ENCODE measurements at regions not wholly inside any gene's neighbourhood (a gene's known extent, or its start where the extent isn't known, plus 50 kb on each side); places are given as distances from the start of the nearest gene placed in this dataset.

DNA sequence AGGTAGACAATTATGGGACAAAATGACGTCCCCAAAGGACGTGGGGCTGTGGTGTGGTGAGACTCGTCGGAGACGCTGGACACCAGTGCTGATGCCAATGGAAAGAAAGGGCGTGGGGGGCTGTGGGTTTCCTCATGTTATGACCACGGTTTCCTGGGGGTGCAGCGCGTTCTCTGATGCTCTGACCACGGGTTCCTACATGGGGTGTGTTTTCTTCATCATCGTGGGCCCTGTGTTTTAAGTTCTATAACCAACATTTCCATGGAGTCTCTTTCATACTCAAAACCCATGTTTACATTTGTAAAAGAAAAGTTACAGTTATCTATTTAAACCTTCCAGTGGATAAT lies 141.6 kb downstream of the RTP5 start:
- TF ChIP-seq POLR2AphosphoS5 (IDR thresholded peaks at IDR 0.05; ENCODE audit: low read depth, low read length) = no peak
- TF ChIP-seq TAF1 (IDR thresholded peaks at IDR 0.05; ENCODE audit: borderline replicate concordance, insufficient read depth, low read length) = no peak
- TF ChIP-seq SIN3A (IDR thresholded peaks at IDR 0.05; ENCODE audit: borderline replicate concordance, insufficient read depth, low read length) = no peak
- TF ChIP-seq, protein P1, sequence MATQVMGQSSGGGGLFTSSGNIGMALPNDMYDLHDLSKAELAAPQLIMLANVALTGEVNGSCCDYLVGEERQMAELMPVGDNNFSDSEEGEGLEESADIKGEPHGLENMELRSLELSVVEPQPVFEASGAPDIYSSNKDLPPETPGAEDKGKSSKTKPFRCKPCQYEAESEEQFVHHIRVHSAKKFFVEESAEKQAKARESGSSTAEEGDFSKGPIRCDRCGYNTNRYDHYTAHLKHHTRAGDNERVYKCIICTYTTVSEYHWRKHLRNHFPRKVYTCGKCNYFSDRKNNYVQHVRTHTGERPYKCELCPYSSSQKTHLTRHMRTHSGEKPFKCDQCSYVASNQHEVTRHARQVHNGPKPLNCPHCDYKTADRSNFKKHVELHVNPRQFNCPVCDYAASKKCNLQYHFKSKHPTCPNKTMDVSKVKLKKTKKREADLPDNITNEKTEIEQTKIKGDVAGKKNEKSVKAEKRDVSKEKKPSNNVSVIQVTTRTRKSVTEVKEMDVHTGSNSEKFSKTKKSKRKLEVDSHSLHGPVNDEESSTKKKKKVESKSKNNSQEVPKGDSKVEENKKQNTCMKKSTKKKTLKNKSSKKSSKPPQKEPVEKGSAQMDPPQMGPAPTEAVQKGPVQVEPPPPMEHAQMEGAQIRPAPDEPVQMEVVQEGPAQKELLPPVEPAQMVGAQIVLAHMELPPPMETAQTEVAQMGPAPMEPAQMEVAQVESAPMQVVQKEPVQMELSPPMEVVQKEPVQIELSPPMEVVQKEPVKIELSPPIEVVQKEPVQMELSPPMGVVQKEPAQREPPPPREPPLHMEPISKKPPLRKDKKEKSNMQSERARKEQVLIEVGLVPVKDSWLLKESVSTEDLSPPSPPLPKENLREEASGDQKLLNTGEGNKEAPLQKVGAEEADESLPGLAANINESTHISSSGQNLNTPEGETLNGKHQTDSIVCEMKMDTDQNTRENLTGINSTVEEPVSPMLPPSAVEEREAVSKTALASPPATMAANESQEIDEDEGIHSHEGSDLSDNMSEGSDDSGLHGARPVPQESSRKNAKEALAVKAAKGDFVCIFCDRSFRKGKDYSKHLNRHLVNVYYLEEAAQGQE (IDR thresholded peaks at IDR 0.05; ENCODE audit: insufficient read depth in 1 of 2, low read depth in 2 of 2, low read length in 2 of 2) = no peak
- no peak for TF ChIP-seq FOXP2 (optimal IDR thresholded peaks at IDR 0.05; ENCODE audit: borderline replicate concordance, extremely low read depth, extremely low read length, insufficient read depth)
